ENCODE measurements at regions not wholly inside any gene's neighbourhood (a gene's known extent, or its start where the extent isn't known, plus 50 kb on each side); places are given as distances from the start of the nearest gene placed in this dataset.
"Not testable (repeated sequence)": the region's sequence is repeated elsewhere in the genome, so short reads cannot be mapped to it uniquely, and the experiment has no call there.

DNA sequence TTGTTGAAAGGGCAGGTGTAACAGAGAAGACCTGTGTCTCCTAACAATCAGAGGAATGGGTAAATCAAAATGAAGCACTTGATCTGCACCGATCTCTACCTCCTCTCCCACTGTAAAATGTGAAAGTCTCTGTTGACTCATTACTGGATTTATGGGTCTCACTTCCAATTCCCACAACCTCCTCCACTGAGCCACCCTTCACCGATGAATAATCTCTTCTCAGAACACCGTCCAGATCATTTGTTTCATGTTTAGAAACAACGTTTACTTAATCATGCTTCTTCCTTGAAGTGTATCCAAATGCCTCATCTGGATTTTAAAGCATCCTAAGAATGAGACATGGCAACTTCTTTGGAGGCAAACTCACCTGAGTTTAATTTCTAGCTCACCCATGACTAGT is 643.6 kb downstream of the ETS1 start:
- H3K4me1 Mint-ChIP-seq: no peaks in the 10 kb centered on the region
- ATAC-seq (no peak), DNase-seq (ENCODE audit: low spot score) (no peak)
- peaks cover 10% of the 10 kb centered on the region; the same call in 1 of the 2 replicates for H3K9me3 Mint-ChIP-seq
- ChIA-PET CTCF (no interaction called here), POLR2A (interaction anchor here (0.6 kb wide), 1 partner anchor 342 kb away, joined by 3 read pairs; no protein-coding TSS in a partner anchor)
- H3K4me3 Mint-ChIP-seq: no peak overlapping the region
- TF ChIP-seq ATF1 (CRISPR knock-in tag; IDR thresholded peaks at IDR 0.05): no peak
- TF ChIP-seq, protein P1, sequence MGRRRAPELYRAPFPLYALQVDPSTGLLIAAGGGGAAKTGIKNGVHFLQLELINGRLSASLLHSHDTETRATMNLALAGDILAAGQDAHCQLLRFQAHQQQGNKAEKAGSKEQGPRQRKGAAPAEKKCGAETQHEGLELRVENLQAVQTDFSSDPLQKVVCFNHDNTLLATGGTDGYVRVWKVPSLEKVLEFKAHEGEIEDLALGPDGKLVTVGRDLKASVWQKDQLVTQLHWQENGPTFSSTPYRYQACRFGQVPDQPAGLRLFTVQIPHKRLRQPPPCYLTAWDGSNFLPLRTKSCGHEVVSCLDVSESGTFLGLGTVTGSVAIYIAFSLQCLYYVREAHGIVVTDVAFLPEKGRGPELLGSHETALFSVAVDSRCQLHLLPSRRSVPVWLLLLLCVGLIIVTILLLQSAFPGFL (CRISPR knock-in tag; IDR thresholded peaks at IDR 0.05; ENCODE audit: borderline replicate concordance): no peak
- TF ChIP-seq ZNF138 (CRISPR knock-in tag; conservative IDR thresholded peaks at IDR 0.05): no peak
- no peak for TF ChIP-seq SMAD4 (CRISPR knock-in tag; IDR thresholded peaks at IDR 0.05)
- no peak for TF ChIP-seq NFATC4 (CRISPR knock-in tag; IDR thresholded peaks at IDR 0.05)
- no peak for TF ChIP-seq NFE2L1 (CRISPR knock-in tag; IDR thresholded peaks at IDR 0.05)
- TF ChIP-seq, protein P2, sequence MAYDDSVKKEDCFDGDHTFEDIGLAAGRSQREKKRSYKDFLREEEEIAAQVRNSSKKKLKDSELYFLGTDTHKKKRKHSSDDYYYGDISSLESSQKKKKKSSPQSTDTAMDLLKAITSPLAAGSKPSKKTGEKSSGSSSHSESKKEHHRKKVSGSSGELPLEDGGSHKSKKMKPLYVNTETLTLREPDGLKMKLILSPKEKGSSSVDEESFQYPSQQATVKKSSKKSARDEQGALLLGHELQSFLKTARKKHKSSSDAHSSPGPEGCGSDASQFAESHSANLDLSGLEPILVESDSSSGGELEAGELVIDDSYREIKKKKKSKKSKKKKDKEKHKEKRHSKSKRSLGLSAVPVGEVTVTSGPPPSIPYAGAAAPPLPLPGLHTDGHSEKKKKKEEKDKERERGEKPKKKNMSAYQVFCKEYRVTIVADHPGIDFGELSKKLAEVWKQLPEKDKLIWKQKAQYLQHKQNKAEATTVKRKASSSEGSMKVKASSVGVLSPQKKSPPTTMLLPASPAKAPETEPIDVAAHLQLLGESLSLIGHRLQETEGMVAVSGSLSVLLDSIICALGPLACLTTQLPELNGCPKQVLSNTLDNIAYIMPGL (CRISPR knock-in tag; IDR thresholded peaks at IDR 0.05): no peak
- TF ChIP-seq, protein P3, sequence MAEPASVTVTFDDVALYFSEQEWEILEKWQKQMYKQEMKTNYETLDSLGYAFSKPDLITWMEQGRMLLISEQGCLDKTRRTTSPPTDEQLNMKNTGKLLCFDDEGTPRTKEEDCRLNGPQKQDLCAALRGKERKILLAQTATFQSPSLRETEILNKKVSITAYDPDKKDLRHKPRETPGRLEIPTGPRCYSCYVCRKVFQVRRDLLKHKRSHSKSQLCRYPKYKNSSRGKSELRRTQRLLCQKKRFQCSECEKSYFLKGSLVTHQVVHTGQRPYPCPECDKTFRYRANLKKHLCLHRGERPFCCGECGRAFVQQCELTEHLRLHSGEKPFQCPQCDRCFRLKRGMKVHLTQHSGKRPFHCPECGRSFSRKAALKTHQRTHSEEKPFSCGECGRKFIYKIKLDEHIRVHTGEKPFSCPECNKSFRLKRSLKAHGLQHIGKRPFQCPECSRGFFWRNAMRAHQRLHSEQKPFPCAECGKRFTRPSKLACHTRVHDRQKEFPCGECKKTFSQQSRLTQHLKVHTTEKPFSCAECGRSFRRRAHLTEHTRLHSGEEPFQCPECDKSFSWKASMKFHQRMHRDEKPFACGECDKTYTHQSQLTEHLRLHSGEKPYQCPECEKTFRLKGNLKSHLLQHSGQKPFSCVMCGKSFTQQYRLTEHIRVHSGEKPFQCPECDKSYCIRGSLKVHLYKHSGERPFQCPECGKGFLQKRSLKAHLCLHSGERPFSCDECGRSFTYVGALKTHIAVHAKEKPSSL (CRISPR knock-in tag; conservative IDR thresholded peaks at IDR 0.05): no peak
- TF ChIP-seq ZNF396 (CRISPR knock-in tag; IDR thresholded peaks at IDR 0.05; ENCODE audit: borderline replicate concordance): no peak
- no peak for TF ChIP-seq HMGA2 (CRISPR knock-in tag; IDR thresholded peaks at IDR 0.05)
- H3K27me3 Mint-ChIP-seq (ENCODE audit: low read depth): no peaks in the 10 kb centered on the region
- H3K36me3 Mint-ChIP-seq: no peaks in the 10 kb centered on the region
- H3K27ac Mint-ChIP-seq: no peak overlapping the region

DNA sequence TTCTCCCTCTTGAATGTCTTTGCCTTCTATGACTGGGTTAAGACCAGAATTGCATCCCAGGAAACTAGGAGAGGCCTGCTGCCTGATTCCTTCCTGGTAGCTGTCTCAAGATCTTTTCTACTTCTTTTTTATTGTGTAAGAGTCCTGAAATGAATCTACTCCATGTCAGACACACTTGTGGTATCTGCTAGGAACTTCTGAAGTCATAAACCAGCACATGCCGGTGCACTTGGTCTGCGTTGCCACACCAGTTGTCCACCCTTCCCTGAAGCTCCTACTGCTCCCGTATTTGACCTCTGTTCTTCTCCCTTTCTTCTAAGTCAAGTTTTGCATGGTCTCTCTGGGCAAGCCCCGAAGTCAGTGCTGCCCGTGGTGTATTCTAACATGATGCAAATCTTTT is 644.2 kb downstream of the ETS1 start:
- H3K27me3 Mint-ChIP-seq (ENCODE audit: low read depth): no peaks in the 10 kb centered on the region
- CTCF ChIA-PET: no interaction called here
- H3K4me1 Mint-ChIP-seq: no peaks in the 10 kb centered on the region
- POLR2A ChIA-PET: no interaction called here
- H3K27ac Mint-ChIP-seq: no peak overlapping the region
- no peak overlapping the region for H3K4me3 Mint-ChIP-seq
- no peak for TF ChIP-seq ELF4 (CRISPR knock-in tag; IDR thresholded peaks at IDR 0.05; ENCODE audit: low read depth)
- no peak for TF ChIP-seq NR1H2 (CRISPR knock-in tag; IDR thresholded peaks at IDR 0.05)
- no peak for TF ChIP-seq ZNF263 (CRISPR knock-in tag; IDR thresholded peaks at IDR 0.05; ENCODE audit: low read depth)
- TF ChIP-seq ZBTB21 (CRISPR knock-in tag; IDR thresholded peaks at IDR 0.05; ENCODE audit: borderline replicate concordance): no peak
- TF ChIP-seq, protein P4, sequence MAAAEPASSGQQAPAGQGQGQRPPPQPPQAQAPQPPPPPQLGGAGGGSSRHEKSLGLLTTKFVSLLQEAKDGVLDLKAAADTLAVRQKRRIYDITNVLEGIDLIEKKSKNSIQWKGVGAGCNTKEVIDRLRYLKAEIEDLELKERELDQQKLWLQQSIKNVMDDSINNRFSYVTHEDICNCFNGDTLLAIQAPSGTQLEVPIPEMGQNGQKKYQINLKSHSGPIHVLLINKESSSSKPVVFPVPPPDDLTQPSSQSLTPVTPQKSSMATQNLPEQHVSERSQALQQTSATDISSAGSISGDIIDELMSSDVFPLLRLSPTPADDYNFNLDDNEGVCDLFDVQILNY (CRISPR knock-in tag; IDR thresholded peaks at IDR 0.05): no peak
- TF ChIP-seq ZNF396 (CRISPR knock-in tag; IDR thresholded peaks at IDR 0.05; ENCODE audit: borderline replicate concordance): no peak
- TF ChIP-seq MXD4 (CRISPR knock-in tag; IDR thresholded peaks at IDR 0.05; ENCODE audit: borderline replicate concordance): no peak
- TF ChIP-seq FOXP1 (CRISPR knock-in tag; IDR thresholded peaks at IDR 0.05; ENCODE audit: borderline replicate concordance): no peak
- TF ChIP-seq, protein P5, sequence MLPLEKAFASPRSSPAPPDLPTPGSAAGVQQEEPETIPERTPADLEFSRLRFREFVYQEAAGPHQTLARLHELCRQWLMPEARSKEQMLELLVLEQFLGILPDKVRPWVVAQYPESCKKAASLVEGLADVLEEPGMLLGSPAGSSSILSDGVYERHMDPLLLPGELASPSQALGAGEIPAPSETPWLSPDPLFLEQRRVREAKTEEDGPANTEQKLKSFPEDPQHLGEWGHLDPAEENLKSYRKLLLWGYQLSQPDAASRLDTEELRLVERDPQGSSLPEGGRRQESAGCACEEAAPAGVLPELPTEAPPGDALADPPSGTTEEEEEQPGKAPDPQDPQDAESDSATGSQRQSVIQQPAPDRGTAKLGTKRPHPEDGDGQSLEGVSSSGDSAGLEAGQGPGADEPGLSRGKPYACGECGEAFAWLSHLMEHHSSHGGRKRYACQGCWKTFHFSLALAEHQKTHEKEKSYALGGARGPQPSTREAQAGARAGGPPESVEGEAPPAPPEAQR (CRISPR knock-in tag; IDR thresholded peaks at IDR 0.05): no peak
- TF ChIP-seq CBFB (CRISPR knock-in tag; IDR thresholded peaks at IDR 0.05; ENCODE audit: low read depth): no peak
- peaks cover 10% of the 10 kb centered on the region; the same call in 1 of the 2 replicates for H3K9me3 Mint-ChIP-seq
- no peaks in the 10 kb centered on the region for H3K36me3 Mint-ChIP-seq
- ATAC-seq (no peak), DNase-seq (ENCODE audit: low spot score) (no peak)

DNA sequence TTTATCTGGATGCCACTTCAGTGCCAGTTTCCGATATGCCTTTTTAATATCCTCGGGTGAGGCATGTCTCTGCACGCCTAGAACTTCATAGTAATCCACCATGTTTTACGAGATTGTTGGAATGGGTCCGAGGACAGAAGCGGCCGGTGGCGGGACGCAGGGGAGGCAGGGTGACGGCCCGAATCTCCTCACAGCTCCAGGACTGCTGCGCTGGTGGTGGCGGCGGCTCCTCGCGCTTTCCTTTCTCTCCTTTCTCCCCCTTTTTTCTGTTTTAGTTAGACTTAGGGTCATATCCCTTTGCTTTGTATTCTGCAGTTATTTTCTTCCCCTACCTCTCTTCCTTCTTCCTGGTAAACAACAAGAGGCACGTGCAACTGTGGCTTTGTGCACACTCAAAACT is 645.8 kb downstream of the ETS1 start:
- H3K9me3 Mint-ChIP-seq; H3K4me1 Mint-ChIP-seq; CTCF ChIA-PET; POLR2A ChIA-PET; H3K4me3 Mint-ChIP-seq; H3K36me3 Mint-ChIP-seq; H3K27me3 Mint-ChIP-seq (ENCODE audit: low read depth); DNase-seq (ENCODE audit: low spot score); H3K27ac Mint-ChIP-seq: not testable (repeated sequence)
- ATAC-seq: 0 out of 2 replicates have a peak, but pooled peaks have one; percentile 43

Measured in WTC11 (cell line).